ENCODE measurements at regions not wholly inside any gene's neighbourhood (a gene's known extent, or its start where the extent isn't known, plus 50 kb on each side); places are given as distances from the start of the nearest gene placed in this dataset.

GRCh38 chr1:81183051-81183450, 617.7 kb upstream of the ADGRL2 start:
- TF ChIP-seq, protein P1, sequence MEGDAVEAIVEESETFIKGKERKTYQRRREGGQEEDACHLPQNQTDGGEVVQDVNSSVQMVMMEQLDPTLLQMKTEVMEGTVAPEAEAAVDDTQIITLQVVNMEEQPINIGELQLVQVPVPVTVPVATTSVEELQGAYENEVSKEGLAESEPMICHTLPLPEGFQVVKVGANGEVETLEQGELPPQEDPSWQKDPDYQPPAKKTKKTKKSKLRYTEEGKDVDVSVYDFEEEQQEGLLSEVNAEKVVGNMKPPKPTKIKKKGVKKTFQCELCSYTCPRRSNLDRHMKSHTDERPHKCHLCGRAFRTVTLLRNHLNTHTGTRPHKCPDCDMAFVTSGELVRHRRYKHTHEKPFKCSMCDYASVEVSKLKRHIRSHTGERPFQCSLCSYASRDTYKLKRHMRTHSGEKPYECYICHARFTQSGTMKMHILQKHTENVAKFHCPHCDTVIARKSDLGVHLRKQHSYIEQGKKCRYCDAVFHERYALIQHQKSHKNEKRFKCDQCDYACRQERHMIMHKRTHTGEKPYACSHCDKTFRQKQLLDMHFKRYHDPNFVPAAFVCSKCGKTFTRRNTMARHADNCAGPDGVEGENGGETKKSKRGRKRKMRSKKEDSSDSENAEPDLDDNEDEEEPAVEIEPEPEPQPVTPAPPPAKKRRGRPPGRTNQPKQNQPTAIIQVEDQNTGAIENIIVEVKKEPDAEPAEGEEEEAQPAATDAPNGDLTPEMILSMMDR (IDR thresholded peaks at IDR 0.05) = no peak
- TF ChIP-seq POLR2A (IDR thresholded peaks at IDR 0.05) (no peak), POLR2AphosphoS5 (IDR thresholded peaks at IDR 0.05) (no peak)

Measured in prostate gland (tissue), 2 donors.